Anterior cingulate cortex (tissue), 58 donors: ENCODE measurements at regions not wholly inside any gene's neighbourhood (a gene's known extent, or its start where the extent isn't known, plus 50 kb on each side); places are given as distances from the start of the nearest gene placed in this dataset.

ENCODE experiments used
- DNase-seq, 58 donors: peaks; one replicate each; lab custom pipeline; 2025; lab: John Stamatoyannopoulos, UW

DNA sequence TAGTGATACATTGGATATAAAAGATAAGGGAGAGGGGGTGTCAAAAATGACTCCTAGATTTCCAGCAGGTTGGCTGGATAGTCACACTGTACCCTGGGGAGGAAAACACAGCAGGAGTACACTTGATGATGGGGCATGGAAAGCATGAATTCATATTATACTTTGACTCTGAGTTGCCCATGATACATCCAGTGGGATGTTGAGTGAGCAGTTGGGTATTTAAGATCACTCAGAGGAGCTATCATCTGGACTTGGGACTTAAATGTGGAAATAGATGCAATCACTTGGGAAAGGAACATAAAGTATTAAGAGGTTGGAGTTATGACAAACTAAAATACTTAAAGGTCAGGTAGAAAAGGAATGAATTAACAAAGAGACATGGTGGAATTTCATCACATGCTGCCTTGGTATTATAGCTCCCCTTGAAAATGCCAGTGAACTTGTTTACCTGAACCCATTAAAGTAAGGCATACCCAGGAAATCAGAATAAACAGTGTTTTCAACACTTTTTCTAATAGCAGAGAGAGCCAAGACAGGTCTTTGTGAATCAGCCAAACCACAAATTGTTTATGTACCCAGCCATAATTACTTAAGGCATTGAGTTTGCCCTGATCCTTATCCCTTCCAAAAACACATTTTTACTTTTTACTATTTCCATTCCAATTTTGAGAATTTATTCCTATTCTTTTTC, 49.9 kb upstream of the ABI3BP start:
- DNase-seq = no peak
